Fibroblast of lung (primary cell): ENCODE measurements at regions not wholly inside any gene's neighbourhood (a gene's known extent, or its start where the extent isn't known, plus 50 kb on each side); places are given as distances from the start of the nearest gene placed in this dataset.

Experiments used
- DNase-seq, 2 donors: peaks; one replicate each; pipeline versions ENCODE4 v3.0.0 to v3.0.0-alpha.2; 2010; ENCODE audit warnings: low read depth in 2 of 2
- H2AFZ ChIP-seq: 2 replicates; pipeline ENCODE4 v1.5.1; 2012; ENCODE audit warnings: low read length, control low read depth, inconsistent platforms
- H3K27ac ChIP-seq: 2 replicates; pipeline ENCODE4 v1.5.1; 2011; ENCODE audit warnings: low read length, control low read depth; ENCODE audit not compliant: insufficient read depth
- H3K27me3 ChIP-seq: 2 replicates; pipeline ENCODE4 v1.5.1; 2011; ENCODE audit warnings: mild to moderate bottlenecking, low read length; ENCODE audit not compliant: control insufficient read depth, insufficient read depth
- H3K36me3 ChIP-seq: 2 replicates; pipeline ENCODE4 v1.5.1; 2011; ENCODE audit warnings: low read length; ENCODE audit not compliant: control insufficient read depth, insufficient read depth
- H3K4me1 ChIP-seq: 2 replicates; pipeline ENCODE4 v1.5.1; 2011; ENCODE audit warnings: low read length; ENCODE audit not compliant: control insufficient read depth, insufficient read depth; ENCODE audit errors: extremely low read depth
- H3K4me2 ChIP-seq: 2 replicates; pipeline ENCODE4 v1.5.1; 2011; ENCODE audit warnings: low read length, control low read depth; ENCODE audit not compliant: insufficient read depth; ENCODE audit errors: extremely low read depth
- H3K4me3 ChIP-seq, 4 experiments: fragments of 200-600 bp in 1 of 4; sonication (generic) in 1 of 4; replicated peaks in 1 of 4; 2 replicates each; pipeline ENCODE4 v1.5.1; 2011 to 2016; ENCODE audit warnings: low read length in 4 of 4, low read depth in 3 of 4, mild to moderate bottlenecking in 3 of 4, control low read depth in 2 of 4, inconsistent platforms in 1 of 4, mixed read lengths in 1 of 4; ENCODE audit not compliant: insufficient read depth in 1 of 4; ENCODE audit errors: control extremely low read depth in 1 of 4
- H3K79me2 ChIP-seq: 2 replicates; pipeline ENCODE4 v1.5.1; 2012; ENCODE audit warnings: mild to moderate bottlenecking, low read length, inconsistent platforms; ENCODE audit not compliant: control insufficient read depth, insufficient read depth
- H3K9ac ChIP-seq: 2 replicates; pipeline ENCODE4 v1.5.1; 2011; ENCODE audit warnings: mild to moderate bottlenecking, low read length, control low read depth; ENCODE audit not compliant: insufficient read depth
- H3K9me3 ChIP-seq: 2 replicates; pipeline ENCODE4 v1.5.1; 2012; ENCODE audit warnings: low read depth, low read length; ENCODE audit not compliant: control insufficient read depth, insufficient read depth
- H4K20me1 ChIP-seq: 2 replicates; pipeline ENCODE4 v1.5.1; 2011; ENCODE audit warnings: low read length; ENCODE audit not compliant: control insufficient read depth, insufficient read depth; ENCODE audit errors: extremely low read depth
- EZH2 ChIP-seq: IDR thresholded peaks from 2 replicates; pipeline ENCODE4 v1.5.1; 2012; ENCODE audit warnings: low read length, control low read depth, mild to moderate bottlenecking; ENCODE audit errors: missing control alignments
- TF ChIP-seq, protein P1 (sequence below), 2 donors: IDR thresholded peaks in 1 of 2; conservative IDR thresholded peaks in 1 of 2; 1 replicate in 1 of 2; 2 replicates in 1 of 2; pipeline ENCODE4 v1.5.1; 2011 to 2012; ENCODE audit warnings: low read length in 2 of 2, control low read depth in 1 of 2, inconsistent platforms in 1 of 2, low read depth in 1 of 2, mild to moderate bottlenecking in 1 of 2

GRCh38 chr12:41795910-41796309 is 348.8 kb downstream of the GXYLT1 start:
- Histone ChIP-seq H4K20me1 (no peaks in the 10 kb centered on the region), H3K4me2 (no peak overlapping the region), H3K4me3 (no peak overlapping the region), H3K27me3 (no peaks in the 10 kb centered on the region), H3K9me3 (no peaks in the 10 kb centered on the region), H3K4me1 (no peaks in the 10 kb centered on the region), H3K36me3 (no peaks in the 10 kb centered on the region), H3K79me2 (no peaks in the 10 kb centered on the region), H2AFZ (no peak overlapping the region), H3K9ac (no peak overlapping the region), H3K27ac (no peak overlapping the region)
- DNase-seq: no peak
- TF ChIP-seq, protein P1, sequence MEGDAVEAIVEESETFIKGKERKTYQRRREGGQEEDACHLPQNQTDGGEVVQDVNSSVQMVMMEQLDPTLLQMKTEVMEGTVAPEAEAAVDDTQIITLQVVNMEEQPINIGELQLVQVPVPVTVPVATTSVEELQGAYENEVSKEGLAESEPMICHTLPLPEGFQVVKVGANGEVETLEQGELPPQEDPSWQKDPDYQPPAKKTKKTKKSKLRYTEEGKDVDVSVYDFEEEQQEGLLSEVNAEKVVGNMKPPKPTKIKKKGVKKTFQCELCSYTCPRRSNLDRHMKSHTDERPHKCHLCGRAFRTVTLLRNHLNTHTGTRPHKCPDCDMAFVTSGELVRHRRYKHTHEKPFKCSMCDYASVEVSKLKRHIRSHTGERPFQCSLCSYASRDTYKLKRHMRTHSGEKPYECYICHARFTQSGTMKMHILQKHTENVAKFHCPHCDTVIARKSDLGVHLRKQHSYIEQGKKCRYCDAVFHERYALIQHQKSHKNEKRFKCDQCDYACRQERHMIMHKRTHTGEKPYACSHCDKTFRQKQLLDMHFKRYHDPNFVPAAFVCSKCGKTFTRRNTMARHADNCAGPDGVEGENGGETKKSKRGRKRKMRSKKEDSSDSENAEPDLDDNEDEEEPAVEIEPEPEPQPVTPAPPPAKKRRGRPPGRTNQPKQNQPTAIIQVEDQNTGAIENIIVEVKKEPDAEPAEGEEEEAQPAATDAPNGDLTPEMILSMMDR (conservative IDR thresholded peaks at IDR 0.05 in 1 of 2, IDR thresholded peaks at IDR 0.05 in 1 of 2; ENCODE audit: low read depth in 1 of 2, low read length in 2 of 2): no peak
- TF ChIP-seq EZH2: no peak

GRCh38 chr12:41795051-41795600 is 349.5 kb downstream of the GXYLT1 start:
- H3K79me2 ChIP-seq: no peaks in the 10 kb centered on the region
- no peaks in the 10 kb centered on the region for H3K9me3 ChIP-seq
- no peaks in the 10 kb centered on the region for H3K27me3 ChIP-seq
- H3K4me1 ChIP-seq: no peaks in the 10 kb centered on the region
- no peak overlapping the region for H3K4me2 ChIP-seq
- no peak overlapping the region for H3K4me3 ChIP-seq
- H3K9ac ChIP-seq: no peak overlapping the region
- no peak overlapping the region for H3K27ac ChIP-seq
- no peak overlapping the region for H2AFZ ChIP-seq
- peak; percentile 62 to 90 for DNase-seq
- H3K36me3 ChIP-seq: no peaks in the 10 kb centered on the region
- TF ChIP-seq, protein P1 (conservative IDR thresholded peaks at IDR 0.05 in 1 of 2, IDR thresholded peaks at IDR 0.05 in 1 of 2; ENCODE audit: low read depth in 1 of 2, low read length in 2 of 2): no peak
- no peak for TF ChIP-seq EZH2
- no peaks in the 10 kb centered on the region for H4K20me1 ChIP-seq

DNA sequence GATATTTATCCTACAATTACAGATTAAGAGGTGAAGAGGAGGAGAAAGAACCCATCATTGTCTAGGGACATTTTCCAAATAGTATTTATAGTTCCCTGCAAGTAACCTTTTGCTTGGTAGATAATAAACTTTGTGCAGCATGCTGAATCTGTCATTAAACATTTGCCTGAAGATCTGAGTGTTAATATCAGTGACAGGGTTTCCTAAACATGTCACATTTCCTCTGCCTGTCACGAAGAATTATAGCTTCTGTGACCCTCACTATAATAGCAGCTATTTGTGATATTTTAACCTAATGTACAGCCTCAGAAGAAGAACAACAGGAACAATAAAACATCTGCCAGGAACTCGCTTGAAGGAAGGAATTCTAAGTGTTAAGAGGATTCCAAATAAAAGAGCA is 350.3 kb downstream of the GXYLT1 start:
- H4K20me1 ChIP-seq: no peaks in the 10 kb centered on the region
- no peaks in the 10 kb centered on the region for H3K79me2 ChIP-seq
- no peak for TF ChIP-seq EZH2
- TF ChIP-seq, protein P1 (conservative IDR thresholded peaks at IDR 0.05 in 1 of 2, IDR thresholded peaks at IDR 0.05 in 1 of 2; ENCODE audit: low read depth in 1 of 2, low read length in 2 of 2): no peak
- H3K36me3 ChIP-seq: no peaks in the 10 kb centered on the region
- H3K9me3 ChIP-seq: no peaks in the 10 kb centered on the region
- DNase-seq: no peak
- H3K4me1 ChIP-seq: no peaks in the 10 kb centered on the region
- no peak overlapping the region for H3K9ac ChIP-seq
- H3K27ac ChIP-seq: no peak overlapping the region
- H3K27me3 ChIP-seq: no peaks in the 10 kb centered on the region
- H3K4me3 ChIP-seq: no peak overlapping the region
- no peak overlapping the region for H3K4me2 ChIP-seq
- no peak overlapping the region for H2AFZ ChIP-seq
